Gastrocnemius medialis (tissue), 4 donors: ENCODE measurements at regions not wholly inside any gene's neighbourhood (a gene's known extent, or its start where the extent isn't known, plus 50 kb on each side); places are given as distances from the start of the nearest gene placed in this dataset.

Source experiments
- CTCF ChIP-seq, 5 experiments: fragments of 450-650 bp in 3 of 5; fragments of 200-600 bp in 2 of 5; sonication (generic) in 2 of 5; IDR thresholded peaks in 4 of 5; conservative IDR thresholded peaks in 1 of 5; 1 replicate in 4 of 5; 2 replicates in 1 of 5; pipeline ENCODE4 v1.5.1; 2016 to 2019; ENCODE audit warnings: antibody characterized with exemption in 5 of 5, mild to moderate bottlenecking in 3 of 5, moderate library complexity in 3 of 5
- POLR2A ChIP-seq, 2 donors: fragments of 450-650 bp; IDR thresholded peaks; one replicate each; pipeline ENCODE4 v1.6.1; 2017; ENCODE audit warnings: antibody characterized with exemption in 2 of 2, mild to moderate bottlenecking in 2 of 2, moderate library complexity in 2 of 2

- no peak for TF ChIP-seq CTCF (IDR thresholded peaks at IDR 0.05 in 4 of 5, conservative IDR thresholded peaks at IDR 0.05 in 1 of 5)
- TF ChIP-seq POLR2A (IDR thresholded peaks at IDR 0.05) = no peak
Measured at GRCh38 chr7:36001546-36001945, 151.5 kb upstream of the EEPD1 start.
